Epithelial cell of esophagus (primary cell): ENCODE measurements at regions not wholly inside any gene's neighbourhood (a gene's known extent, or its start where the extent isn't known, plus 50 kb on each side); places are given as distances from the start of the nearest gene placed in this dataset.

Experiments
- DNase-seq: peaks from one replicate; pipeline ENCODE4 v3.0.0; 2010; ENCODE audit warnings: low read depth
- H3K4me3 ChIP-seq: 2 replicates; pipeline ENCODE4 v1.5.1; 2011; ENCODE audit warnings: mild to moderate bottlenecking, low read length, control low read depth
- TF ChIP-seq, protein P1 (sequence below): IDR thresholded peaks from 2 replicates; pipeline ENCODE4 v1.5.1; 2011; ENCODE audit warnings: low read depth, mild to moderate bottlenecking, low read length, control low read depth, inconsistent platforms; ENCODE audit not compliant: insufficient read depth; ENCODE audit errors: missing control alignments

- no peak for DNase-seq
These were observed 191.6 kb downstream of the TM9SF2 start for GRCh38 chr13:99692854-99693253.

GRCh38 chr13:99691552-99691951 is 190.3 kb downstream of the TM9SF2 start:
- no peak overlapping the region for H3K4me3 ChIP-seq
- DNase-seq, result no peak
- TF ChIP-seq, protein P1, sequence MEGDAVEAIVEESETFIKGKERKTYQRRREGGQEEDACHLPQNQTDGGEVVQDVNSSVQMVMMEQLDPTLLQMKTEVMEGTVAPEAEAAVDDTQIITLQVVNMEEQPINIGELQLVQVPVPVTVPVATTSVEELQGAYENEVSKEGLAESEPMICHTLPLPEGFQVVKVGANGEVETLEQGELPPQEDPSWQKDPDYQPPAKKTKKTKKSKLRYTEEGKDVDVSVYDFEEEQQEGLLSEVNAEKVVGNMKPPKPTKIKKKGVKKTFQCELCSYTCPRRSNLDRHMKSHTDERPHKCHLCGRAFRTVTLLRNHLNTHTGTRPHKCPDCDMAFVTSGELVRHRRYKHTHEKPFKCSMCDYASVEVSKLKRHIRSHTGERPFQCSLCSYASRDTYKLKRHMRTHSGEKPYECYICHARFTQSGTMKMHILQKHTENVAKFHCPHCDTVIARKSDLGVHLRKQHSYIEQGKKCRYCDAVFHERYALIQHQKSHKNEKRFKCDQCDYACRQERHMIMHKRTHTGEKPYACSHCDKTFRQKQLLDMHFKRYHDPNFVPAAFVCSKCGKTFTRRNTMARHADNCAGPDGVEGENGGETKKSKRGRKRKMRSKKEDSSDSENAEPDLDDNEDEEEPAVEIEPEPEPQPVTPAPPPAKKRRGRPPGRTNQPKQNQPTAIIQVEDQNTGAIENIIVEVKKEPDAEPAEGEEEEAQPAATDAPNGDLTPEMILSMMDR, result no peak

More at GRCh38 chr13:99692854-99693253, 191.6 kb downstream of the TM9SF2 start:
- no peak overlapping the region for H3K4me3 ChIP-seq
- TF ChIP-seq, protein P1, result no peak

DNA sequence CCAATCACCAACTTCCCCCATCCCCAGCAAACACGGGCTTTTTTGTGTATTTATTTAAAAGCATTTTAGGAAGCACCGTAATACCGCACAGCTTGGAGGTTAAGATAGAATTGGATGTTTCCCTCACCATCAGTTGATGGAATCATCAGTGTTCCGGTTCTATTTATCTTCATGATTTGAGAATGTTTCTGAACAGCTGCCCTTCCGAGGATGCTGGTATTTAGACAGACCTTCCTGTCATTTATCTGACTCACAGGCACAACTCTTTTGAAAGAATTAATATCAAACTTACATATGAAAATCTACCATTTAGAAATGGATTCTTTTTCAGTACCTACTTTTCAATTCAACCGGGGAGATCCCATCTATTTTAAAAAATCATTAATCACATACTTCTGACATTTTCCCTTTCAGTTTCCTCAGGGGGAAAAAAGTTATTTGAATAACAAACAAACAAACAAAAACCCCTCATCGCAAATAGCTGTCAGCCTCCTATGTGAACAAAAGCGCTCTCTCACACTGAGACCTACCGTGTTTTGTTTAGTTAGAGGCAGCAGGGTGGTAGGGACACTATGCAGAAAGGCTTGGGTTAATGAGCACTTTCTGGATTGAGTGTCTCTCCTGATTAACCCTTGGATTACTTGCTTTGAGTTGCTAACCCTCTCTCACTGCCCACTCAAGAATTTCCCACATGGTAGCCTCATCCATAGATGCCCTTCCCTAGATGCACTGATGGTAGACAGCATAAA is 189.3 kb downstream of the TM9SF2 start:
- DNase-seq, result no peak
- TF ChIP-seq, protein P1, result no peak
- no peak overlapping the region for H3K4me3 ChIP-seq

GRCh38 chr13:99689955-99690354 is 188.7 kb downstream of the TM9SF2 start:
- no peak overlapping the region for H3K4me3 ChIP-seq
- DNase-seq, result no peak
- TF ChIP-seq, protein P1, result no peak

- TF ChIP-seq, protein P1, result no peak
- no peak for DNase-seq
- no peak overlapping the region for H3K4me3 ChIP-seq
These were observed 187.5 kb downstream of the TM9SF2 start for GRCh38 chr13:99688776-99689175.

- no peak for DNase-seq
- no peak overlapping the region for H3K4me3 ChIP-seq
- TF ChIP-seq, protein P1, result no peak
These were observed 186.6 kb downstream of the TM9SF2 start for GRCh38 chr13:99687723-99688397.
